IMR-90 (cell line): ENCODE measurements at regions not wholly inside any gene's neighbourhood (a gene's known extent, or its start where the extent isn't known, plus 50 kb on each side); places are given as distances from the start of the nearest gene placed in this dataset.

Experiments
- ATAC-seq: fragments of 200-7000 bp; cut with Tn5 transposase; 2 replicates; pipeline ENCODE4 v1.9.1; 2020; ENCODE audit warnings: low read depth, mild to moderate bottlenecking, moderate library complexity
- BruUV-seq: library from RNA; stranded (reverse); fragments of 400-500 nt; replicated peaks from 2 replicates; lab custom pipeline; 2021; lab: Mats Ljungman, UMichigan
- CTCF ChIA-PET: fragments of 300-600 bp; formaldehyde crosslinking; extraction: SDS; loops from one replicate; lab custom pipeline; 2021; ENCODE audit warnings: antibody characterized with exemption; lab: Yijun Ruan, JAX
- POLR2A ChIA-PET: fragments of 300-600 bp; sonication (Branson Sonifier 250); formaldehyde crosslinking; loops from one replicate; lab custom pipeline; 2022; ENCODE audit warnings: antibody characterized with exemption; ENCODE audit not compliant: unreplicated experiment; lab: Charles Lee
- DNase-seq: peaks from one replicate; pipeline ENCODE4 v3.0.0; 2013
- H2AFZ ChIP-seq: replicated peaks from 2 replicates; pipeline ENCODE3; 2013; ENCODE audit warnings: low read length, mild to moderate bottlenecking; ENCODE audit not compliant: poor library complexity
- H2AK5ac ChIP-seq: 2 replicates; pipeline ENCODE4 v1.6.1; 2013; ENCODE audit warnings: low read depth, low read length, inconsistent platforms
- H2AK9ac ChIP-seq: replicated peaks from 2 replicates; pipeline ENCODE3; 2013; ENCODE audit warnings: mild to moderate bottlenecking, low read depth, low read length, moderate library complexity; ENCODE audit not compliant: poor library complexity
- H2BK120ac ChIP-seq: 2 replicates; pipeline ENCODE4 v1.6.1; 2013; ENCODE audit warnings: low read depth, low read length, inconsistent platforms
- H2BK15ac ChIP-seq: 3 replicates; pipeline ENCODE4 v1.6.1; 2013; ENCODE audit warnings: low read depth, low read length, inconsistent platforms
- H2BK20ac ChIP-seq: 2 replicates; pipeline ENCODE4 v1.6.1; 2013; ENCODE audit warnings: low read depth, mild to moderate bottlenecking, inconsistent platforms, low read length, moderate library complexity
- H2BK5ac ChIP-seq: 2 replicates; pipeline ENCODE4 v1.6.1; 2013; ENCODE audit warnings: mild to moderate bottlenecking, low read depth, low read length, inconsistent platforms; ENCODE audit not compliant: poor library complexity, severe bottlenecking
- H3K14ac ChIP-seq: replicated peaks from 2 replicates; pipeline ENCODE4 v1.6.1; 2013; ENCODE audit warnings: low read depth, low read length, inconsistent platforms
- H3K18ac ChIP-seq: 2 replicates; pipeline ENCODE4 v1.6.1; 2013; ENCODE audit warnings: low read depth, low read length, control low read depth
- H3K23ac ChIP-seq: 2 replicates; pipeline ENCODE4 v1.6.1; 2013; ENCODE audit warnings: low read depth, low read length, inconsistent platforms
- H3K27ac ChIP-seq: 2 replicates; pipeline ENCODE4 v1.5.1; 2013; ENCODE audit warnings: mild to moderate bottlenecking, control low read depth, low read length; ENCODE audit not compliant: insufficient read depth
- H3K27me3 ChIP-seq: 2 replicates; pipeline ENCODE4 v1.6.1; 2013; ENCODE audit warnings: low read length; ENCODE audit not compliant: control insufficient read depth, insufficient read depth
- H3K36me3 ChIP-seq: 2 replicates; pipeline ENCODE4 v1.6.1; 2013; ENCODE audit warnings: low read length, mixed read lengths; ENCODE audit not compliant: control insufficient read depth, insufficient read depth
- H3K4ac ChIP-seq: 2 replicates; pipeline ENCODE4 v1.6.1; 2013; ENCODE audit warnings: low read depth, low read length, inconsistent platforms
- H3K4me1 ChIP-seq: 2 replicates; pipeline ENCODE4 v1.6.1; 2013; ENCODE audit warnings: low read length, mixed read lengths; ENCODE audit not compliant: control insufficient read depth, insufficient read depth
- H3K4me2 ChIP-seq: 2 replicates; pipeline ENCODE4 v1.6.1; 2013; ENCODE audit warnings: low read depth, mild to moderate bottlenecking, control low read depth, low read length, moderate library complexity
- H3K4me3 ChIP-seq: 2 replicates; pipeline ENCODE4 v1.5.1; 2013; ENCODE audit warnings: low read depth, mild to moderate bottlenecking, control low read depth, low read length, moderate library complexity; ENCODE audit not compliant: insufficient read depth
- H3K56ac ChIP-seq: 2 replicates; pipeline ENCODE4 v1.6.1; 2013; ENCODE audit warnings: low read length, inconsistent platforms; ENCODE audit not compliant: insufficient read depth; ENCODE audit errors: extremely low read depth
- H3K79me1 ChIP-seq, 2 experiments: 2 replicates each; pipeline ENCODE4 v1.6.1; 2013; ENCODE audit warnings: low read length in 2 of 2, inconsistent platforms in 1 of 2, low read depth in 1 of 2
- H3K9ac ChIP-seq: 2 replicates; pipeline ENCODE4 v1.6.1; 2013; ENCODE audit warnings: low read depth, low read length, control low read depth
- H3K9me1 ChIP-seq: 2 replicates; pipeline ENCODE4 v1.6.1; 2013; ENCODE audit warnings: low read length, inconsistent platforms; ENCODE audit not compliant: insufficient read depth
- H3K9me3 ChIP-seq: 2 replicates; pipeline ENCODE4 v1.6.1; 2013; ENCODE audit warnings: low read length; ENCODE audit not compliant: control insufficient read depth, insufficient read depth
- H4K20me1 ChIP-seq: 2 replicates; pipeline ENCODE4 v1.6.1; 2013; ENCODE audit warnings: low read length, inconsistent platforms; ENCODE audit not compliant: insufficient read depth
- H4K5ac ChIP-seq: 2 replicates; pipeline ENCODE4 v1.6.1; 2013; ENCODE audit warnings: mild to moderate bottlenecking, low read depth, low read length, control low read depth
- H4K8ac ChIP-seq, 2 experiments: 2 replicates each; pipeline ENCODE4 v1.6.1; 2013; ENCODE audit warnings: low read depth in 2 of 2, low read length in 2 of 2, control low read depth in 1 of 2, inconsistent platforms in 1 of 2
- H4K91ac ChIP-seq: 2 replicates; pipeline ENCODE4 v1.6.1; 2013; ENCODE audit warnings: low read depth, low read length, inconsistent platforms; ENCODE audit not compliant: insufficient read depth
- BHLHE40 ChIP-seq: fragments of 150-350 bp; IDR thresholded peaks from 2 replicates; pipeline ENCODE4 v1.6.1; 2016; ENCODE audit warnings: mild to moderate bottlenecking, low read depth, low read length
- CEBPB ChIP-seq: IDR thresholded peaks from 2 replicates; pipeline ENCODE4 v1.6.1; 2012; ENCODE audit warnings: low read depth, low read length, improper control_type of control experiment
- WGBS, 2 experiments: methylation state at CpG; one replicate each; pipeline versions ENCODE4 v1.1.5 to v1.1.7; 2013; ENCODE audit warnings: missing lambda C conversion rate in 2 of 2; ENCODE audit not compliant: insufficient read length in 1 of 2; ENCODE audit errors: extremely low coverage in 2 of 2; 5-methylcytosine and 5-hydroxymethylcytosine counted together
- dilution Hi-C: fragments of 300-500 bp; cut with HindIII; formaldehyde crosslinking; loops from one replicate; pipeline ENCODE4 v1.14.3; 2018; ENCODE audit warnings: low sequenced_read_pairs; ENCODE audit not compliant: unreplicated experiment
- in situ Hi-C: fragments of 300-500 bp; cut with MboI; formaldehyde crosslinking; loops from 3 replicates; pipeline ENCODE4 v1.14.3; 2019; ENCODE audit warnings: low sequenced_read_pairs, inconsistent platforms, mixed read lengths
- intact Hi-C: fragments of 100-400 bp; cut with micrococcal nuclease; formaldehyde crosslinking; loops from 2 replicates; pipeline ENCODE4 v1.10.0; 2022
- TF ChIP-seq, protein P1 (sequence below): fragments of 150-350 bp; IDR thresholded peaks from 2 replicates; pipeline ENCODE4 v1.6.1; 2017; ENCODE audit warnings: mild to moderate bottlenecking, antibody characterized with exemption, low read length, low read depth

DNA sequence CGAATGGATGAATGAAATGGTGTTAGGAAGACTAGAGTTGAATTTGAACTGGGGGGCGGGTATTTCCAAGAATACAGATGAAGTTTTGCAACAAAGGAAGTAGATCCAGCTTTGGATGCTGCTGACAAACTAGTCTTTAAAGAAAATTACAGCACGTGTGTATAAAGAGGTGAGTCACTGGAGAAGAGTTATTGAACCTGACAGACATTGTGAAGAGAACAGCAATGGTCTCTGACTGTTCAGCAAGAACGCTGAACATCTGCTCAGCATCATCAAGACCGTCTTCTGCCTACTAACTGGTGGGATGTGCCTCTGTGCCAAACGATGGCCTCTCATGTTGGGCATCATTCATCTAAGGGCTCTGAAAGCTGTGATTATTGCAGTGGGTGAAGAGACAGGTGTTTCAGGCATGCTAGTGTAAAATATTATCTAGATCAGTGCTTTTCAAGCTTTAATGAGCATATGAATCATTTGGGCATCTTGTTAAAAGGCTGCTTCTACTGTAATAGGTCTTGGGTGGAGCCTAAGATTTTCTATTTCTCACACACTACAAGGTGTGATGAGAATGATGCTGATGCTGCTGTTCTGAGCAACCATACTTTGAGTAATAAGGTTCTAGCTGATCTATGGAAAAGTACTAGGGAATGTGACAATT, 291.3 kb downstream of the PTEN start:
- dilution Hi-C loops (no loop called here), in situ Hi-C loops (no loop called here), intact Hi-C loops (loop anchor here (5.0 to 10.0 kb wide), 2 partner anchors 182 to 400 kb away; no protein-coding TSS in a partner anchor)
- no peak for ATAC-seq
- WGBS, 2 experiments, result 92% methylated on average over 2 of the region's 6 CpGs; no CpG with 5 or more reads in 1 of the 2 experiments
- peak overlapping the region; percentile 87 for H2BK15ac ChIP-seq
- peak overlapping the region; percentile 36; the same call in 1 of the 2 replicates for H3K27ac ChIP-seq
- H2AK9ac ChIP-seq, result no peak overlapping the region
- H3K9ac ChIP-seq, result no peak overlapping the region
- H3K4me3 ChIP-seq, result no peak overlapping the region
- H2BK20ac ChIP-seq, result peak overlapping the region; percentile 78
- H4K5ac ChIP-seq, result peak overlapping the region; percentile 62
- peak overlapping the region; percentile 69 for H2AK5ac ChIP-seq
- ChIA-PET CTCF (interaction anchor here (0.6 kb wide), 1 partner anchor 164 kb away, joined by 3 read pairs; no protein-coding TSS in a partner anchor), POLR2A (no interaction called here)
- peak overlapping the region; percentile 96 for H2BK5ac ChIP-seq
- DNase-seq, result peak; percentile 75
- H3K9me3 ChIP-seq, result no peaks in the 10 kb centered on the region
- H3K4me1 ChIP-seq, result peaks cover 27% of the 10 kb centered on the region
- H3K4me2 ChIP-seq, result no peak overlapping the region
- no TSS peak for BruUV-seq
- H2BK120ac ChIP-seq, result peak overlapping the region; percentile 86
- H3K36me3 ChIP-seq, result no peaks in the 10 kb centered on the region
- H4K8ac ChIP-seq, result peak overlapping the region; percentile 5 to 64; a peak in 2 of 4 replicates
- H3K27me3 ChIP-seq, result no peaks in the 10 kb centered on the region
- H4K91ac ChIP-seq, result peak overlapping the region; percentile 57; the same call in 1 of the 2 replicates
- H3K79me1 ChIP-seq, result peaks cover 0 to 16% of the 10 kb centered on the region in 2 experiments; a peak in 1 of 4 replicates
- peaks cover 32% of the 10 kb centered on the region for H3K9me1 ChIP-seq
- no peaks in the 10 kb centered on the region for H4K20me1 ChIP-seq
- TF ChIP-seq, protein P1, sequence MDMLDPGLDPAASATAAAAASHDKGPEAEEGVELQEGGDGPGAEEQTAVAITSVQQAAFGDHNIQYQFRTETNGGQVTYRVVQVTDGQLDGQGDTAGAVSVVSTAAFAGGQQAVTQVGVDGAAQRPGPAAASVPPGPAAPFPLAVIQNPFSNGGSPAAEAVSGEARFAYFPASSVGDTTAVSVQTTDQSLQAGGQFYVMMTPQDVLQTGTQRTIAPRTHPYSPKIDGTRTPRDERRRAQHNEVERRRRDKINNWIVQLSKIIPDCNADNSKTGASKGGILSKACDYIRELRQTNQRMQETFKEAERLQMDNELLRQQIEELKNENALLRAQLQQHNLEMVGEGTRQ, result no peak
- peak; percentile 44; the same call in 1 of the 2 replicates for TF ChIP-seq CEBPB
- TF ChIP-seq BHLHE40, result peak; percentile 82
- peak overlapping the region; percentile 69; the same call in 1 of the 2 replicates for H3K18ac ChIP-seq
- no peak overlapping the region; the same call in 1 of the 2 replicates for H3K23ac ChIP-seq
- H3K56ac ChIP-seq, result no peak overlapping the region
- H3K14ac ChIP-seq, result peak overlapping the region; percentile 39
- peak overlapping the region; percentile 74 for H3K4ac ChIP-seq
- H2AFZ ChIP-seq, result peak overlapping the region; percentile 24
